ENCODE measurements at regions not wholly inside any gene's neighbourhood (a gene's known extent, or its start where the extent isn't known, plus 50 kb on each side); places are given as distances from the start of the nearest gene placed in this dataset.

- DNase-seq (ENCODE audit: extremely low spot score in 2 of 2): no peak
- no peaks in the 10 kb centered on the region for H3K36me3 ChIP-seq
- no peak overlapping the region for H3K4me3 ChIP-seq
- no peaks in the 10 kb centered on the region for H3K27me3 ChIP-seq
- H3K4me1 ChIP-seq: no peaks in the 10 kb centered on the region
- no peaks in the 10 kb centered on the region for H3K9me3 ChIP-seq
- TF ChIP-seq POLR2AphosphoS5 (IDR thresholded peaks at IDR 0.05; ENCODE audit: insufficient read depth in 1 of 2, low read depth in 1 of 2) (no peak), CTCF (IDR thresholded peaks at IDR 0.05) (no peak), POLR2A (IDR thresholded peaks at IDR 0.05) (no peak)
- no peak overlapping the region for H3K27ac ChIP-seq
- intact Hi-C loops (cut with DNase I): no loop called here
Measured at GRCh38 chr3:189025866-189026265, 145.9 kb upstream of the TPRG1 start.

GRCh38 chr3:189027626-189028155, 144.1 kb upstream of the TPRG1 start:
- no peaks in the 10 kb centered on the region for H3K4me1 ChIP-seq
- no peak overlapping the region for H3K27ac ChIP-seq
- no peak for DNase-seq (ENCODE audit: extremely low spot score in 2 of 2)
- H3K4me3 ChIP-seq: no peak overlapping the region
- H3K36me3 ChIP-seq: no peaks in the 10 kb centered on the region
- TF ChIP-seq POLR2AphosphoS5 (IDR thresholded peaks at IDR 0.05; ENCODE audit: insufficient read depth in 1 of 2, low read depth in 1 of 2) (no peak), POLR2A (IDR thresholded peaks at IDR 0.05) (no peak), CTCF (IDR thresholded peaks at IDR 0.05) (no peak)
- intact Hi-C loops (cut with DNase I): no loop called here
- no peaks in the 10 kb centered on the region for H3K9me3 ChIP-seq
- no peaks in the 10 kb centered on the region for H3K27me3 ChIP-seq

GRCh38 chr3:189038773-189039745, 132.7 kb upstream of the TPRG1 start:
- H3K27ac ChIP-seq: no peak overlapping the region
- no peak for DNase-seq (ENCODE audit: extremely low spot score in 2 of 2)
- TF ChIP-seq CTCF (IDR thresholded peaks at IDR 0.05): no peak
- no peak for TF ChIP-seq POLR2AphosphoS5 (IDR thresholded peaks at IDR 0.05; ENCODE audit: insufficient read depth in 1 of 2, low read depth in 1 of 2)
- no peak for TF ChIP-seq POLR2A (IDR thresholded peaks at IDR 0.05)
- H3K27me3 ChIP-seq: no peaks in the 10 kb centered on the region
- intact Hi-C loops (cut with DNase I): no loop called here
- no peaks in the 10 kb centered on the region for H3K9me3 ChIP-seq
- H3K4me3 ChIP-seq: no peak overlapping the region
- H3K4me1 ChIP-seq: peaks cover 10% of the 10 kb centered on the region
- H3K36me3 ChIP-seq: no peaks in the 10 kb centered on the region

GRCh38 chr3:189040656-189041335, 131.0 kb upstream of the TPRG1 start:
- H3K9me3 ChIP-seq: no peaks in the 10 kb centered on the region
- no peak overlapping the region for H3K27ac ChIP-seq
- H3K27me3 ChIP-seq: no peaks in the 10 kb centered on the region
- H3K4me3 ChIP-seq: no peak overlapping the region
- peaks cover 10% of the 10 kb centered on the region for H3K4me1 ChIP-seq
- intact Hi-C loops (cut with DNase I): no loop called here
- no peaks in the 10 kb centered on the region for H3K36me3 ChIP-seq
- DNase-seq (ENCODE audit: extremely low spot score in 2 of 2): no peak
- no peak for TF ChIP-seq POLR2AphosphoS5 (IDR thresholded peaks at IDR 0.05; ENCODE audit: insufficient read depth in 1 of 2, low read depth in 1 of 2)
- no peak for TF ChIP-seq CTCF (IDR thresholded peaks at IDR 0.05)
- no peak for TF ChIP-seq POLR2A (IDR thresholded peaks at IDR 0.05)

All from vagina (tissue), 2 donors.